PFSK-1 (cell line): ENCODE measurements at regions not wholly inside any gene's neighbourhood (a gene's known extent, or its start where the extent isn't known, plus 50 kb on each side); places are given as distances from the start of the nearest gene placed in this dataset.

ENCODE experiments used
- FOXP2 ChIP-seq: optimal IDR thresholded peaks from 2 replicates; pipeline ENCODE3; 2011; ENCODE audit warnings: borderline replicate concordance, control low read depth, inconsistent platforms; ENCODE audit not compliant: insufficient read depth; ENCODE audit errors: extremely low read length, extremely low read depth
- POLR2AphosphoS5 ChIP-seq: IDR thresholded peaks from 2 replicates; pipeline ENCODE4 v1.6.1; 2012; ENCODE audit warnings: low read depth, mild to moderate bottlenecking, control low read depth, low read length, moderate library complexity
- SIN3A ChIP-seq: IDR thresholded peaks from 2 replicates; pipeline ENCODE4 v1.6.1; 2012; ENCODE audit warnings: mild to moderate bottlenecking, low read length, moderate library complexity, borderline replicate concordance; ENCODE audit not compliant: insufficient read depth
- TAF1 ChIP-seq: IDR thresholded peaks from 2 replicates; pipeline ENCODE4 v1.6.1; 2012; ENCODE audit warnings: low read length, control low read depth, borderline replicate concordance; ENCODE audit not compliant: insufficient read depth
- TF ChIP-seq, protein P1 (sequence below), 2 experiments: IDR thresholded peaks; 2 replicates each; pipeline versions ENCODE4 v1.6.1 to v1.8.0; 2011 to 2012; ENCODE audit warnings: low read depth in 2 of 2, low read length in 2 of 2, control low read depth in 1 of 2, inconsistent platforms in 1 of 2, mild to moderate bottlenecking in 1 of 2, moderate library complexity in 1 of 2; ENCODE audit not compliant: insufficient read depth in 1 of 2

DNA sequence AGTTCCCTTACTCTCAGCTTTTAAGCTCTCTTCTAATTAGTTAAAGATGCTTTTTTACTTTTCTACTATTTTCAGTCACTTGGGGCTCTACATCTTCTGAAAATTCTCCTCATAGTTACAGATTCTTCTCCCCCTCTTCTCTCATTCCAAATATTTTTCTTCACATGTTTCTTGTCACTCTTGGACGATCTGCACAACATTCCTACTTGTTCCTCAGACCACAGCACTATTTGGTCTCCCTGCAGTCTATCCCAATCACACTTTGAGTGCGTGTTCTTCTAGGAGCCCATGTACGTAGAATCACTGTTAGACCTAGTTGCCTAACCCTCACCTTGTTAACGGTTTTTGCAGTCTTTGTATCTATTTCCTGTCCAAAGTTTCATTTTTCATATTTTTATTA lies 222.5 kb upstream of the SPRY2 start:
- TF ChIP-seq TAF1 (no peak), POLR2AphosphoS5 (no peak), FOXP2 (no peak), SIN3A (no peak)
- TF ChIP-seq, protein P1, sequence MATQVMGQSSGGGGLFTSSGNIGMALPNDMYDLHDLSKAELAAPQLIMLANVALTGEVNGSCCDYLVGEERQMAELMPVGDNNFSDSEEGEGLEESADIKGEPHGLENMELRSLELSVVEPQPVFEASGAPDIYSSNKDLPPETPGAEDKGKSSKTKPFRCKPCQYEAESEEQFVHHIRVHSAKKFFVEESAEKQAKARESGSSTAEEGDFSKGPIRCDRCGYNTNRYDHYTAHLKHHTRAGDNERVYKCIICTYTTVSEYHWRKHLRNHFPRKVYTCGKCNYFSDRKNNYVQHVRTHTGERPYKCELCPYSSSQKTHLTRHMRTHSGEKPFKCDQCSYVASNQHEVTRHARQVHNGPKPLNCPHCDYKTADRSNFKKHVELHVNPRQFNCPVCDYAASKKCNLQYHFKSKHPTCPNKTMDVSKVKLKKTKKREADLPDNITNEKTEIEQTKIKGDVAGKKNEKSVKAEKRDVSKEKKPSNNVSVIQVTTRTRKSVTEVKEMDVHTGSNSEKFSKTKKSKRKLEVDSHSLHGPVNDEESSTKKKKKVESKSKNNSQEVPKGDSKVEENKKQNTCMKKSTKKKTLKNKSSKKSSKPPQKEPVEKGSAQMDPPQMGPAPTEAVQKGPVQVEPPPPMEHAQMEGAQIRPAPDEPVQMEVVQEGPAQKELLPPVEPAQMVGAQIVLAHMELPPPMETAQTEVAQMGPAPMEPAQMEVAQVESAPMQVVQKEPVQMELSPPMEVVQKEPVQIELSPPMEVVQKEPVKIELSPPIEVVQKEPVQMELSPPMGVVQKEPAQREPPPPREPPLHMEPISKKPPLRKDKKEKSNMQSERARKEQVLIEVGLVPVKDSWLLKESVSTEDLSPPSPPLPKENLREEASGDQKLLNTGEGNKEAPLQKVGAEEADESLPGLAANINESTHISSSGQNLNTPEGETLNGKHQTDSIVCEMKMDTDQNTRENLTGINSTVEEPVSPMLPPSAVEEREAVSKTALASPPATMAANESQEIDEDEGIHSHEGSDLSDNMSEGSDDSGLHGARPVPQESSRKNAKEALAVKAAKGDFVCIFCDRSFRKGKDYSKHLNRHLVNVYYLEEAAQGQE (IDR thresholded peaks at IDR 0.05; ENCODE audit: insufficient read depth in 1 of 2, low read depth in 2 of 2, low read length in 2 of 2), result no peak

DNA sequence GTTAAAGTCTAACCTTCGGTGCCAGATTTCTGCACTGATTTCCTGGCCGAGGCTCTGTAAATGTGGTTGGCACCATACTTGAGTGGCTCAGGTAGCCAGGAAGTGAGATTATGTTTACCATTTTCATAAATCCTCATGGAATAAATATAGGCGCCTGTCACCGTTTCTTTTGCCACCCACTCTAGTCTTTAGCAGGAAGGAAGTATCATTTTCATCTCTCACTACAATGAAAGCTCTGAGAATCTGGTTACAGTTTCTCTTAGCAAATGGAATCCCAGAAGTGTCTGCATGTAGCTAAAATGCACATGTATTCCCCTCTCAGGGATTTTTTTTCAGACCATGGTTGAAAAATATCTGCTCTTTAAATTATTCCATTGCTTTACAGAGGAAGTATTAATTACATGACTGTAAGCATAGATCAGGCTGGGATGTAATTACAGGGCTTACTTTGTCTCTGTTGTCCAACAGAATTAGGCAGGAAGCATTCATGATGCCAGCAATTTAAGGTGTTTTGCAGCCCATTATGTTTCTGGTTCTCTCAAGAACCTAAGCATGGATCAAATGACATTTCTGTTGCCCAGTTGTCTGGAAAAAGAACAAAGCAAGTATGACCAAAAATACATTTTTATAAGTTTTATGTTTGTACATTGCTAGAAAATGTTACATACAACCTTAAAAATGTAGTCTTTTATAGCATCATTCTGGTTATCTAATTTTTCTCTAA lies 221.7 kb upstream of the SPRY2 start:
- TF ChIP-seq, protein P1 (IDR thresholded peaks at IDR 0.05; ENCODE audit: insufficient read depth in 1 of 2, low read depth in 2 of 2, low read length in 2 of 2), result no peak
- TF ChIP-seq FOXP2, result no peak
- TF ChIP-seq POLR2AphosphoS5, result no peak
- no peak for TF ChIP-seq TAF1
- no peak for TF ChIP-seq SIN3A

DNA sequence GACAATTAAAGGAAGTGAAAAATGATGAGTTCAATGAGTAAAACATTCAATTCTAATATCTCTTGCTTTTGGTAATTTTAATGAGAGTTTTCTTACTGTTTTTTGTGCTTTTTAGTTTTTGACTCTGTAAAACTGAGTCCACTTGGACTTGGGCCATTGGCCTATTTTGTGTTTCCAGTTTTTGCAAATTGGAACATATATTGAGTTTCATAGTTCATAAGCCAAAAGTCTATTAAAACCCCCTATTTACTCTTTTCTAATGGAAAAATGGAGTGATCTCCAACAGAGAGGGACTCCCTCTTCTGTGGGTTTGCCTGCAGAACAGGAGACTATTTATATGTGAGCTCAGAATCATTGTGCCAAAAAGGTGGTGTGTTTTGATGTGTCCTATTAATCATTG lies 219.7 kb upstream of the SPRY2 start:
- no peak for TF ChIP-seq FOXP2
- TF ChIP-seq POLR2AphosphoS5, result no peak
- TF ChIP-seq TAF1, result no peak
- TF ChIP-seq, protein P1 (IDR thresholded peaks at IDR 0.05; ENCODE audit: insufficient read depth in 1 of 2, low read depth in 2 of 2, low read length in 2 of 2), result no peak
- no peak for TF ChIP-seq SIN3A

DNA sequence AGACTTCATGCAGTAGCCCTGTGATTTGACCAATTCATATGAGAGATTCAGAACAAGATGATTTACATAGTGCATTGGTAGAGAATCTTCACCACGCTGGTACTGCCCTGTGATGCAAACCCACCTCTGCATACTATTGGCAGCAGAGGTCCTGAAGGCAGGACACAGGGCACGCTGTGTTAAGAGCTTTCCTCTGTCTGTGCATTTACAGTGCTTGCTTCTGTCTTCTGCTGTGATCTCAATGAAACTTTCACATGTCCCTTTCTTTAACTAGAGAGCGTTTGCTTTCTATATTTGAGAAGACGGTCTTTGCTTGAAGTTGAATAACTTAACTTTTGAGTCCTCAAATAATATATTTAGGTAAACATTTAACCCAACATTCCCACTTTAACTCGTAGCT lies 219.0 kb upstream of the SPRY2 start:
- no peak for TF ChIP-seq POLR2AphosphoS5
- TF ChIP-seq SIN3A, result no peak
- no peak for TF ChIP-seq FOXP2

DNA sequence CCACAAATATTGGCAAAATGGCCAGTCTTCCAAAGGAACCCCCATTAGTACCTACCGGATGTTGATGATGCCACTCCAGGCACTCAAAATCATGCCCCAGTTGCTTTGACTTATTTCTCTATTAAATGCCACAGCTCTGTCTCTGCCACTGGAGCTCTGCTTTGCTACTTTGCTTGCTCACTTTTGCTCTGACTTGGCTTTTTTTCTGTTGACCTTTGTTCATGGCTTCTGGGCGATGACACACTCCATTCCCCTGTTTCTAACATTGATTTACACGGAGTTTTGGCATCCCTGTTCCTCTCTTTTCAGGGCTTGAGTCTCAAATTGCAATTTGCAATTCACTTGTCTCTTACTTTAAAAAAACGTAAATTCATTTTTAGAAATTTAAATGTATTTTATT lies 217.1 kb upstream of the SPRY2 start:
- TF ChIP-seq POLR2AphosphoS5, result no peak
- TF ChIP-seq TAF1, result no peak
- TF ChIP-seq FOXP2, result no peak
- TF ChIP-seq, protein P1 (IDR thresholded peaks at IDR 0.05; ENCODE audit: insufficient read depth in 1 of 2, low read depth in 2 of 2, low read length in 2 of 2), result no peak
- no peak for TF ChIP-seq SIN3A
